NCI-H510A treated with DMSO at 0.1 percent for 48 hours (cell line): ENCODE measurements at regions not wholly inside any gene's neighbourhood (a gene's known extent, or its start where the extent isn't known, plus 50 kb on each side); places are given as distances from the start of the nearest gene placed in this dataset.
A peak's percentile ranks its signal among the peaks of the same experiment; 100 is the strongest.
"Not testable (repeated sequence)": the region's sequence is repeated elsewhere in the genome, so short reads cannot be mapped to it uniquely, and the experiment has no call there.

Experiments
- DNase-seq: peaks from one replicate; lab custom pipeline; 2025; lab: John Stamatoyannopoulos, UW

- peak; percentile 8 for DNase-seq
Observed at GRCh38 chr11:21625982-21626381, 566.9 kb upstream of the ANO5 start.

DNA sequence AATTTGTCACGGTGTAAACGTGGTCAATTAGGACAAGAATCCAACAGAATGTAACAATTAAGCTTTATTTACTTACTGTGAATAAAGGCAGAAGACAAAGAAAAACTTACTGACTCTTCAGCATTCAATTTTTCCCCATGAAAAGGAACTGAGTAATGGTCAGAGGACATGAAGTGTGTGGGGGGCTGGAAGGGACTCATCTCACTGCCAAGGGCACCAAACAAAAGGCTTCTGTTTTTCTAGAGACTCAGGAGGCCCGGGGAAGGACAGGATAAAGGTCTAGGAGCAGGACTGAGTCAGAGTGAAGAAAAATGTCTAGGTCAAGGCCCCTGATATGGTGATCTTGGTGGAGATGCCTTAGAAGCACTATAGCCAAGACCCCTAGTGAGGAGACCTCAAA, 564.2 kb upstream of the ANO5 start:
- DNase-seq, result no peak

DNA sequence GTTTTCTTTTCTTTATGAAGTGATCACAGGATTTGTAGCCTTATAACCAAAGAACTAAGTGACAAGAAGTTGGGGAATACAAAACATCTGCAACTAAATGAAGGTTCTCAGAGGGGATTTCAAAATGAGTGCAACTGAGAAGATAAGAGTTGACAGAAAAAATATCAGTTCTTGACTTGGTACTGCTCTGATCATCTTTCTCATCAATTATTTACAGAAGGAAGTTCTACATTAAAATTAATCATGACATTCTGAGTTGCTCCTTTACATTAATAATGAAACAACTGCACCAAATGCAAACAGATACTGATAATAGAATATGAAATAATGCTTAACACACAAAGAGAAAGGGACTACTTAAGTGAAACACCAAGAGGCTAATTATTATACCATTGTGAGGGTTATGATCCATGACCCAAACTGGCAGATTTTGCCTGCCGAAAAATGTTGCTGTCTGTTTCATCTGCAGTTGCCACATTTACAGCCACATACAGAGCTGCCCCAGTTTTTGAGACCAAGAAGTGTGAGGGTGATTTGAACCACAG, 561.9 kb upstream of the ANO5 start:
- no peak for DNase-seq

GRCh38 chr11:21631991-21632390, 560.9 kb upstream of the ANO5 start:
- peak; percentile 67 for DNase-seq

DNA sequence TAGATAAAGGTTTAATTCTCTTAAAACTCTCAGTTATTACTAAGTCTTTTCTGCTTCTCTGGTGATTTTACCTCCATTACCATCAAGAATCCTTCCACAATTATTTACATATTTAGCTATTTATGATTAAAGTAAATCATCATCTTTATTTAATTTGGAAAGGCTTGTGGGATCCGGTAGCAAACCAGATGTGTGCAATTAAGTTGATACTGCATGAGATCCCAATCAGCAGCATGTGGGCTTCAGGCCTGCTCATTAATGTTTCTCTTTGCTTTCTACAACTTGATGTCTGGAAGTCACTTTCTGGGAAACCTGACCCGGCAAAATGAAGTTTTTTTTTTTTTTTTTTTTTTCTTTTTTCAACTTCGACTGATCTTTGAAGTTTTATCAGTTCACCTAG, 558.4 kb upstream of the ANO5 start:
- DNase-seq, result no peak

- peak; percentile 12 for DNase-seq
Observed at GRCh38 chr11:21634956-21635355, 557.9 kb upstream of the ANO5 start.

- no peak for DNase-seq
Observed at GRCh38 chr11:21635394-21636145, 557.3 kb upstream of the ANO5 start.

- no peak for DNase-seq
Observed at GRCh38 chr11:21636561-21636960, 556.3 kb upstream of the ANO5 start.

GRCh38 chr11:21640491-21640890, 552.4 kb upstream of the ANO5 start:
- no peak for DNase-seq

- DNase-seq, result no peak
Observed at GRCh38 chr11:21641869-21642268, 551.0 kb upstream of the ANO5 start.

DNA sequence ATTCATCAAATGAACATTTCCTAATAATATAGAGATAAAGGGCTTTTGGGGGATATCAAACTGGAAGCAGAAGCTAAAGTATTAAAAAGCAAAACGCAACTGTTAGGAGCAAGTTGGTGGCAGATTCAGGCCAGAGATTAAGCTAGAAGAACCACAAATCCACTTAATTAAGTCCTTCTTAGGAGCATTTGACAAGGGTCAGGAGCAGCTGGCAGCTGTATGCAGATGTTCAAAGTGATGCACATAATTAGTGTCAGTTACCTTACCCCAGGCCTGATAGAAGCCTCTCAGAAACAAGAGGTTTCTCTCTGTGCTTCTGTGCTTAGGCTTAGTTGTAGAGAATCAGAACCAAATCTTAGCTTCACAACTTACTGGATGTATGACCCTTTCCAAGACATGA, 546.5 kb upstream of the ANO5 start:
- peak; percentile 20 for DNase-seq

- DNase-seq, result no peak
Observed at GRCh38 chr11:21650961-21651360, 541.9 kb upstream of the ANO5 start.

- DNase-seq, result peak; percentile 33
Observed at GRCh38 chr11:21653951-21654421, 538.9 kb upstream of the ANO5 start.

- DNase-seq, result no peak
Observed at GRCh38 chr11:21656065-21656464, 536.8 kb upstream of the ANO5 start.

GRCh38 chr11:21658654-21659193, 534.2 kb upstream of the ANO5 start:
- no peak for DNase-seq

DNA sequence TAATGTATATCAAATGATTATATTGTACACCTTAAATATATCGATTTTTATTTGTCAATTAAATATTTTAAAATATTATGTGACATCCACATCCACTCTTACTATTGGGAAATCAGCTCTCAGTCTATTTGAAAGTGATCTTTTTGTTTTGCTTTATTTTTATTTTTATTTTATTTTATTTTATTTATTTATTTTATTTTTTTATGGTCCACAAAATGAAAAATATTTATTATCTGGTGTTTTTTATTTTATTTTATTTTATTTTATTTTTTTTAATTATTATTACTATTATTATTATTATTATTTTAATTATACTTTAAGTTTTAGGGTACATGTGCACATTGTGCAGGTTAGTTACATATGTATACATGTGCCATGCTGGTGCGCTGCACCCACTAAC, 533.5 kb upstream of the ANO5 start:
- not testable (repeated sequence) for DNase-seq

DNA sequence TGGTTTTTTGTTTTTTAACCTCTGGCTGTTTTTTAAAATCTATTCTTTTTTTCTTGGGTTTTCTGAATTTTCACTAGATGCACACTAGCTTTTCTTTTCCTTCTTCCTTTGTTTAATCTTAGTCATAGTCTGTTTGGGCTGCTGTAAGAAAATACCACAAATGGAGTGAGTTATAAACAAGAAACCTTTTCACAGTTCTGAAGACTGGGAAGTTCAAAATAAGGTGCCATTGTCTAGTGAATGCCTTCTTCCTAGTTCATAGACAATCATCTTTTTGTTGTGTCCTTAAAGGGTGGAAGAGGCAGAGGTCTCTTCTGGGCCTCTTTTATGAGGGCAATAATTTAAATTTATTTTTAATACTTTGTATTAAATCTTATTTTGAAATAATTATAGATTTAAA, 532.9 kb upstream of the ANO5 start:
- no peak for DNase-seq

GRCh38 chr11:21675049-21675616, 517.8 kb upstream of the ANO5 start:
- DNase-seq, result no peak

DNA sequence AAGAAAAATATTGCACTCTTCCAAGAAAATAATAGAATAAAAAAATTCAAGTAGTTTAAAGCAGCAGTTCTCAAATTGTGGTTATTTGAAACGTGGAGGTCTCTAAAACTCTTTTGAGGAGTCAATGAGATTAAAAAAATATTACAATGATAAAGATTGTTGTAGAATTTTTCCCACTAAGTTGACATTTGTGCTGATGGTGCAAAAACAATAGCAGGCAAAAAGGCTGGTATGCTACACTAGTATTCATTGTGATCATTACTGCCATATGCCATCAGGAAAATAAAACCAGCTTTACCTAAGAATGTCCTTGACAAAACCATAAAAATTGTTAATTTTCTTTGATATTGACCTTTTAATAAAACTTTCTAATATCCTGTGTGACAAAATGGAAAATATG, 505.2 kb upstream of the ANO5 start:
- DNase-seq, result no peak

DNA sequence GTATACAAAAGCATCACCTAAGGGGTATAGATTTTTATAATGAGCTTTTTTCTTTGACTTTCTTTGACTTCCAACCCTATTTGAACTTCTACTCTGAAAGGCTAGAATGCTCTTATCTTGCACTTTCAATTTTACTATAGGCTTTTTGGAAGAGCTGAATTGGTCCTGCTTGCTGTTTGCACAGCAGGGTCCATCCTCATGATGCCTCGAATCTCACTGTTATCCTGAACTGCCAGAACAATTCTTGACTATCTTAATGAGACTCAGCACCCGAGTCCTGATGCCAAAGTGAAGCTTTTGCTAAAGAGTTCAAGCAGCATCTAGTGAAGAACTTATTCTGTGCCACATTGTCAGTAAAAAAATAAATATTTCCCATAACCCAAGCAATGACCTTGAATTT, 488.3 kb upstream of the ANO5 start:
- DNase-seq, result no peak

DNA sequence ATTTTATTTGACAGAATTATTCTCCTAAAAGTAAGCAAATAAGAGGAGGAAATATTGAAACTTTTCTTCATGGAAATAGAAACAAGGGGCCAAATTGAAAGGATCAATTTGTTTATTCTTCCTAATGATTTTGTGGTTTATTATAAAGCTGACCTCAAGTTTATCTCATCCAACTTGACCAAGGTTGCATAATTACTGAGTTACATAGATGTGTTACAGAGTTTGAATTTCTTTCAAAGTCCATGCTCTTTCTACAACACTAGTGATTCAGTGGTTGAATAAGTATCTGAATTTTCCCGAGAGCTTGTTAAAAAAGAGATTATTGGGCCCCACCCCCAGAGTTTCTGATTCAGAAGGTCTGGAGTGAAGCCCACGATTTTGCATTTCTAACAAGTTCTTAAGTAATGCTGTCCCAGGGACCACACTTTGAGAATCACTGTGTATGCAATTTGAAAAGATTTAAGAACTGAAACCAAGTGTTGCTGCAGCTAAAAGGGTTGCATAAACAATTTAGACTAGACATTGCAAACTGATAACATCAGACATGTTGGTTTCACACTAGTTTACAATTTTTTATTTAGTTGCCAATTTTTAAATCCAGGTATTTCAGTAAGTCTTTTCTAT, 485.7 kb upstream of the ANO5 start:
- no peak for DNase-seq

GRCh38 chr11:21710809-21711208, 482.1 kb upstream of the ANO5 start:
- DNase-seq, result no peak

DNA sequence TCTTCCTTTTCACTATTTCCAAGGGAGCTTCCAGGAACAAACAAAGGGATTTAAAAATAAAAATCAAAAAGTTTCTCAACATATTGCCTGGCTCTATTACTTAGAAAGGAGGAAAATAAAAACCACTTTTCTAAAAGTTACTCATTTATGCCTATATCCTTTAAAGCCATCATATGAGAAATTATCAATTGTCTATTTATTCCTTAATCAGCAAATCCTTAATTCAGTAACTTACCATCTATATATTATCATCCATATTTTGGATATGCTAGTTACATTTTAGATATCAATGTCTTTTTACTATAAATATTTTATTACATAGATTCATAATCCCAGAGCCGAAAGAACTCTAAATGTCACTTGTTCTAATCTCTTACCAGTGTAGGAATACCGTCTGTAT, 481.5 kb upstream of the ANO5 start:
- DNase-seq, result no peak
